ENCODE measurements at regions not wholly inside any gene's neighbourhood (a gene's known extent, or its start where the extent isn't known, plus 50 kb on each side); places are given as distances from the start of the nearest gene placed in this dataset.

DNA sequence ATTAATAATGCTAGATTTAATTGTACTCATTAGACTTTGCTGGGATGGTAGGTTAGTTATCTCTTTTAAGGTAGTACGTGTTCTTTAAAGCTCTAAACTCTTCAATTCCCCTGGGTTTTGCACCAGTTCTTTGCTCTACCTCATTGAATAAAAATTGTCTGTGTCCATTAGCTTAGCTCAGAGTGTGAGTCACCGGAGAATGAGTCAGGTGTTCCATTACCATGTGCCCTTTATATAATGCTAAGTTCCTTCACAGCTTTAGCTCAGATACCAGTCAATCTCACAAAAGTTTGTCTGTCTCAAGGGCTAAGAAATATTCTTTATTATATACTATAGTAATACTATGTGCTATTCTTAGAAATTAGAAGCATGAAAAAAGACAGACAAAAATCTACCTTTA is 339.4 kb downstream of the PRELID2 start:
- no peak for DNase-seq (ENCODE audit: low spot score)
- TF ChIP-seq, protein P1, sequence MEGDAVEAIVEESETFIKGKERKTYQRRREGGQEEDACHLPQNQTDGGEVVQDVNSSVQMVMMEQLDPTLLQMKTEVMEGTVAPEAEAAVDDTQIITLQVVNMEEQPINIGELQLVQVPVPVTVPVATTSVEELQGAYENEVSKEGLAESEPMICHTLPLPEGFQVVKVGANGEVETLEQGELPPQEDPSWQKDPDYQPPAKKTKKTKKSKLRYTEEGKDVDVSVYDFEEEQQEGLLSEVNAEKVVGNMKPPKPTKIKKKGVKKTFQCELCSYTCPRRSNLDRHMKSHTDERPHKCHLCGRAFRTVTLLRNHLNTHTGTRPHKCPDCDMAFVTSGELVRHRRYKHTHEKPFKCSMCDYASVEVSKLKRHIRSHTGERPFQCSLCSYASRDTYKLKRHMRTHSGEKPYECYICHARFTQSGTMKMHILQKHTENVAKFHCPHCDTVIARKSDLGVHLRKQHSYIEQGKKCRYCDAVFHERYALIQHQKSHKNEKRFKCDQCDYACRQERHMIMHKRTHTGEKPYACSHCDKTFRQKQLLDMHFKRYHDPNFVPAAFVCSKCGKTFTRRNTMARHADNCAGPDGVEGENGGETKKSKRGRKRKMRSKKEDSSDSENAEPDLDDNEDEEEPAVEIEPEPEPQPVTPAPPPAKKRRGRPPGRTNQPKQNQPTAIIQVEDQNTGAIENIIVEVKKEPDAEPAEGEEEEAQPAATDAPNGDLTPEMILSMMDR (IDR thresholded peaks at IDR 0.05; ENCODE audit: extremely low read depth, missing control alignments) = no peak

DNA sequence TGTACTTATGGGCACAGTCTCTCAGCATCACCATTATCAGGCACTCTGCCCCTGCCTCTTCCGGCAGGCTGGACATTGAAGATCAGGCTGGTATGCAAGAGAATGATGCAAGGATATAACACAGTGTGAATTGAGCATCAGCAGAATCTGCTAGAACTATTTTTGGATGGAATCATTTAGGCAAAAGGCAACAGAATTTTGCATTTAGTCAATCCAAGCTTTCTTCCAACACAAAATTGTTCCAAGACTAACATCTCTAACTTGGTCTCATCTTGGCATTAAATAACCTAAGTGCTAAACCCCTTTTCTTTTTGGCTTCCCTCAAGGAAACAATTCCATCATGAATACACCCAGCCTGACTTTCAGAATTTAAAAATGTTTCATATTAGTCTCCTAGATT is 339.9 kb downstream of the PRELID2 start:
- TF ChIP-seq, protein P1 (IDR thresholded peaks at IDR 0.05; ENCODE audit: extremely low read depth, missing control alignments) = no peak

DNA sequence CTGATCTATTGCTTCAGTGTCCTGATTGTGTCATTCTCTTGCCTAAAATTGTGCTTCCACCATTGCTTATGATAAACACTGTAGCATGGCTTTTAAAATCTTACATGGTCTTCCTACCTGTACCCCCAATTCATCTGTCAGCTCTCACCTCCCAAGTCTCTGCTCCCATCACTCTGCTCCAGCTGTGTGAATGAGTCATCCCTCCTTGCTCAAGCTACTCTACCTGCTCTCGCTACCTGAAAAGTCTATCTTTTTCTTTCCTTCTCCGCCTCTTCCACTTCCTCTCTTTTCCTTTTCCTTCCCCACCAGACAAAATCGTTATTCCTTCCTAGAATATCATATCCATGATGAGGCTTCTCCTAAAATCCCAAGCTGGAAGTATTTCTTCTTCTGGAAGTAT is 341.7 kb downstream of the PRELID2 start:
- no peak for DNase-seq (ENCODE audit: low spot score)
- TF ChIP-seq, protein P1 (IDR thresholded peaks at IDR 0.05; ENCODE audit: extremely low read depth, missing control alignments) = no peak

More for the DNA sequence above, 339.9 kb downstream of the PRELID2 start:
- no peak for DNase-seq (ENCODE audit: low spot score)

DNA sequence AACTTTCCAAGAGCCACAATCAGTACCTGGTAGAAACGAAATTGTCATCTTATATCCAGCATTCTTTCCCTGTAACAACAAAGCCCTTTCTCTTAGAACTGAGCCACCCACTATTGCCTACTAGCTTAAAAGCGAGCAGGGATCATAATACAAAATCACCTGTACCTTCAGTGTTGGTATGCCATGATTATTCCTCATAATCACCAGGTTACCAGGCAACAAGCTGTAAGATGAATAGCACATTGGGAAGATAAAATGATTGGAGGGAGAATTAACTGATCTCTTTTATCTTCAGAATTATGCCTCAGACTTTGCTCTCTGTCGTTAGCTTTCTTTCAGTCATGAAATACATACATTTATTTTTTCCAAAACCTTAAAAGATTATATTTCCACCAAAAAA is 345.6 kb downstream of the PRELID2 start:
- no peak for DNase-seq (ENCODE audit: low spot score)
- TF ChIP-seq, protein P1 (IDR thresholded peaks at IDR 0.05; ENCODE audit: extremely low read depth, missing control alignments) = no peak

DNA sequence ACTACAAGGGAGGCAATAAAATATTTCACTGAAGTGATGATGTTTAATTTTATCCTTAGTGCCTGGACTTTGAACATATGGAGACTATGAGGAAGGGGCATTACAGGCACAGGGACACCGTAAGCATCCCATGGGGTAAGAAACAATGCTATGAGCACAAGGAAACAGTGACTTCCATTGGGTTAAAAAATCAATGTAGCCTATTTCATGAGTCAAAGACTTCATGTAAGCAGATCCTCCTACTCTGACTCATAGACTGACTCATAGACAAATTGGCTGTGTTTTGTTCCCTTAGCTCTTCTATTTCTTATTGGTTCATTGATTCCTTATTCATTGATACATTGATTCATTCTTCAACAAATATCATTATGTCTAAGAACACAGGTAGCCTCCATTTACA is 351.0 kb downstream of the PRELID2 start:
- no peak for DNase-seq (ENCODE audit: low spot score)
- TF ChIP-seq, protein P1 (IDR thresholded peaks at IDR 0.05; ENCODE audit: extremely low read depth, missing control alignments) = no peak

DNA sequence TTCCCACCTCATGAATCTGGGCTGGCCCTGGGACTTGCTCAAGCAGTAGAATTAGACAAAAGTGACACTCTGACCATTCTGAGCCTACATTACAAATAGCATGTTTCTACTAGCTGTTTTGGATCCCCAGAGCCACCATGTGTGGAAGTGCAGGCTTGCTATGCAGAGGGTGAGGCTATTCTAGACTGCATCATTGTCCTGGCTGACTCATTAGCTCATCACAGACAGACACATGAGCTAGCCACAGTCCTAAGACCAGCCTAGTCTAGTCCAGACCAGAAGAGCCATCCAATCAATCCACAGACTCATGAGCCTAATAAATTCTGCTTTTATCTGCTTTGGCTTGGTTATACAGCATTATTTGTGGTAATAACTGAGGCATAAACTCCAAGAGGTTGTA is 351.9 kb downstream of the PRELID2 start:
- TF ChIP-seq, protein P1 (IDR thresholded peaks at IDR 0.05; ENCODE audit: extremely low read depth, missing control alignments) = no peak
- DNase-seq (ENCODE audit: low spot score) = no peak

DNA sequence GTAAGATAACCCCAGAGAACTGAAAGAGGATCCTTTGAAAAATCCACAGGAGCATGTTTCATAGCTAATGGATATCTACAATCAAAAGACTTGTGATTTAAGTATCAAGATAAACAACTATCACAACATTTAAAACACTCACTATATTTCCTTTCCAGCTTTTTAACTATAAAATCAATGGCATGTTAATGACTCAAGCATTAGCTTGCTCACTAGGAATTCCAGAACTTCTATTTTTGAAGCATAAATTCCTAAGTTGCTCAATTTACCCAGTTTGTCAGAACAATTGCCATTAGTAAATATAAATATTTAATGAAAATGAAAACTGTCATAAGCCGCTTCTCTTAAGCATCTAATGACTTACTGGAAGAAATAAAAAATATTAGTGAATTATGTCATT is 355.3 kb downstream of the PRELID2 start:
- TF ChIP-seq, protein P1 (IDR thresholded peaks at IDR 0.05; ENCODE audit: extremely low read depth, missing control alignments) = no peak
- no peak for DNase-seq (ENCODE audit: low spot score)
